H9 (cell line): ENCODE measurements at regions not wholly inside any gene's neighbourhood (a gene's known extent, or its start where the extent isn't known, plus 50 kb on each side); places are given as distances from the start of the nearest gene placed in this dataset.

Experiments
- DNase-seq: peaks from one replicate; pipeline ENCODE4 v3.0.0-alpha.2; 2017
- H2AFZ ChIP-seq: one replicate; pipeline ENCODE4 v1.6.1; 2013; ENCODE audit warnings: mild to moderate bottlenecking, low read length, control low read depth, moderate library complexity
- H2AK5ac ChIP-seq: 2 replicates; pipeline ENCODE4 v1.6.1; 2013; ENCODE audit warnings: low read length, control low read depth, mixed read lengths; ENCODE audit not compliant: insufficient read length
- H2BK120ac ChIP-seq: one replicate; pipeline ENCODE4 v1.6.1; 2013; ENCODE audit warnings: low read depth, mild to moderate bottlenecking, low read length, control low read depth, inconsistent platforms; ENCODE audit not compliant: poor library complexity, severe bottlenecking
- H2BK12ac ChIP-seq: 2 replicates; pipeline ENCODE4 v1.6.1; 2013; ENCODE audit warnings: low read length, control low read depth, mixed read lengths, low read depth; ENCODE audit not compliant: insufficient read length
- H2BK15ac ChIP-seq: 2 replicates; pipeline ENCODE4 v1.6.1; 2013; ENCODE audit warnings: low read depth, low read length, control low read depth
- H2BK20ac ChIP-seq: one replicate; pipeline ENCODE4 v1.6.1; 2013; ENCODE audit warnings: low read depth, mild to moderate bottlenecking, low read length, control low read depth, inconsistent platforms; ENCODE audit not compliant: poor library complexity, severe bottlenecking
- H2BK5ac ChIP-seq: 2 replicates; pipeline ENCODE4 v1.6.1; 2013; ENCODE audit warnings: low read length, control low read depth, mixed read lengths; ENCODE audit not compliant: insufficient read length
- H3K14ac ChIP-seq: 2 replicates; pipeline ENCODE4 v1.6.1; 2013; ENCODE audit warnings: low read length, control low read depth; ENCODE audit not compliant: insufficient read depth
- H3K18ac ChIP-seq: 2 replicates; pipeline ENCODE4 v1.6.1; 2013; ENCODE audit warnings: low read depth, mild to moderate bottlenecking, mixed read lengths, low read length, control low read depth; ENCODE audit not compliant: insufficient read length
- H3K23ac ChIP-seq: 2 replicates; pipeline ENCODE4 v1.6.1; 2013; ENCODE audit warnings: low read length, control low read depth, mixed read lengths, low read depth; ENCODE audit not compliant: insufficient read length
- H3K23me2 ChIP-seq: 2 replicates; pipeline ENCODE4 v1.6.1; 2013; ENCODE audit warnings: low read depth, mild to moderate bottlenecking, mixed read lengths, low read length, control low read depth; ENCODE audit not compliant: insufficient read length, poor library complexity, severe bottlenecking
- H3K27ac ChIP-seq: 2 replicates; pipeline ENCODE4 v1.5.1; 2013; ENCODE audit warnings: low read length, control low read depth, mixed read lengths, low read depth; ENCODE audit not compliant: insufficient read length
- H3K27me3 ChIP-seq: 2 replicates; pipeline ENCODE4 v1.6.1; 2013; ENCODE audit warnings: low read length, control low read depth, inconsistent platforms; ENCODE audit not compliant: insufficient read depth
- H3K4ac ChIP-seq: 2 replicates; pipeline ENCODE4 v1.6.1; 2013; ENCODE audit warnings: low read depth, mild to moderate bottlenecking, control low read depth, inconsistent platforms, low read length, moderate library complexity
- H3K4me1 ChIP-seq: 2 replicates; pipeline ENCODE4 v1.6.1; 2013; ENCODE audit warnings: low read length, control low read depth, inconsistent platforms; ENCODE audit not compliant: insufficient read depth
- H3K4me2 ChIP-seq: 2 replicates; pipeline ENCODE4 v1.6.1; 2013; ENCODE audit warnings: low read length, control low read depth, mixed read lengths; ENCODE audit not compliant: insufficient read length, insufficient read depth
- H3K56ac ChIP-seq: 2 replicates; pipeline ENCODE4 v1.6.1; 2013; ENCODE audit warnings: low read depth, mild to moderate bottlenecking, mixed read lengths, low read length, control low read depth; ENCODE audit not compliant: insufficient read length
- H3K79me1 ChIP-seq: 2 replicates; pipeline ENCODE4 v1.6.1; 2013; ENCODE audit warnings: low read depth, mild to moderate bottlenecking, moderate library complexity, low read length, control low read depth, inconsistent platforms; ENCODE audit not compliant: insufficient read depth, poor library complexity, severe bottlenecking
- H3K79me2 ChIP-seq: 2 replicates; pipeline ENCODE4 v1.6.1; 2013; ENCODE audit warnings: low read length, control low read depth, inconsistent platforms; ENCODE audit not compliant: insufficient read depth
- H3K9ac ChIP-seq: 2 replicates; pipeline ENCODE4 v1.6.1; 2013; ENCODE audit warnings: low read length, control low read depth, mixed read lengths; ENCODE audit not compliant: insufficient read length; ENCODE audit errors: extremely low read depth
- H3K9me3 ChIP-seq: one replicate; pipeline ENCODE4 v1.6.1; 2013; ENCODE audit warnings: low read depth, low read length, inconsistent platforms; ENCODE audit not compliant: control insufficient read depth
- H3T11ph ChIP-seq: one replicate; pipeline ENCODE4 v1.6.1; 2013; ENCODE audit warnings: mild to moderate bottlenecking, low read length, control low read depth, inconsistent platforms
- H4K20me1 ChIP-seq: one replicate; pipeline ENCODE4 v1.6.1; 2013; ENCODE audit not compliant: control insufficient read depth, insufficient read length, insufficient read depth
- H4K5ac ChIP-seq: 2 replicates; pipeline ENCODE4 v1.6.1; 2013; ENCODE audit warnings: low read depth, mild to moderate bottlenecking, mixed read lengths, low read length, control low read depth; ENCODE audit not compliant: insufficient read length
- H4K8ac ChIP-seq: replicated peaks from 2 replicates; pipeline ENCODE4 v1.6.1; 2013; ENCODE audit warnings: low read length, control low read depth, mixed read lengths, low read depth; ENCODE audit not compliant: insufficient read length
- H4K91ac ChIP-seq: 2 replicates; pipeline ENCODE4 v1.6.1; 2013; ENCODE audit warnings: low read depth, mild to moderate bottlenecking, moderate library complexity, mixed read lengths, low read length, control low read depth; ENCODE audit not compliant: insufficient read length
- H3K27ac Mint-ChIP-seq, 3 experiments: 2 replicates in 2 of 3; 3 replicates in 1 of 3; pipeline ENCODE4 v1.8.0; 2020 to 2021; ENCODE audit warnings: mixed read lengths in 3 of 3, mild to moderate bottlenecking in 1 of 3, moderate library complexity in 1 of 3
- H3K27me3 Mint-ChIP-seq: 2 replicates; pipeline ENCODE4 v1.8.0; 2021; ENCODE audit warnings: low read depth, mild to moderate bottlenecking, moderate library complexity, mixed read lengths
- H3K36me3 Mint-ChIP-seq, 3 experiments: 2 replicates in 2 of 3; 3 replicates in 1 of 3; pipeline ENCODE4 v1.8.0; 2020 to 2021; ENCODE audit warnings: low read depth in 3 of 3, mixed read lengths in 3 of 3; ENCODE audit not compliant: insufficient read depth in 1 of 3
- H3K4me1 Mint-ChIP-seq, 2 experiments: 2 replicates each; pipeline ENCODE4 v1.8.0; 2020; ENCODE audit warnings: mixed read lengths in 2 of 2
- H3K4me3 Mint-ChIP-seq, 2 experiments: 2 replicates in 1 of 2; 3 replicates in 1 of 2; pipeline ENCODE4 v1.8.0; 2020 to 2021; ENCODE audit warnings: mild to moderate bottlenecking in 2 of 2, mixed read lengths in 2 of 2, moderate library complexity in 1 of 2
- H3K9me3 Mint-ChIP-seq, 2 experiments: 2 replicates in 1 of 2; 3 replicates in 1 of 2; pipeline ENCODE4 v1.8.0; 2020; ENCODE audit warnings: mild to moderate bottlenecking in 2 of 2, mixed read lengths in 2 of 2, moderate library complexity in 1 of 2
- CTCF ChIP-seq: fragments of 200-600 bp; sonication (generic); conservative IDR thresholded peaks from 3 replicates; pipeline ENCODE4 v1.8.0; 2021; ENCODE audit warnings: antibody characterized with exemption, mild to moderate bottlenecking
- WGBS: extraction: QIAGEN DNeasy Blood & Tissue Kit; methylation state at CpG from one replicate; pipeline ENCODE4 v1.1.7; 2013; ENCODE audit warnings: missing lambda C conversion rate, low lambda C conversion rate, mixed read lengths; ENCODE audit not compliant: insufficient read length; ENCODE audit errors: extremely low coverage; 5-methylcytosine and 5-hydroxymethylcytosine counted together

GRCh38 chr12:75738486-75738885 lies 227.1 kb upstream of the KRR1 start:
- H3T11ph ChIP-seq: no peak overlapping the region
- no peaks in the 10 kb centered on the region for H3K79me1 ChIP-seq
- no peak overlapping the region for H2BK5ac ChIP-seq
- no peak overlapping the region for H3K27ac ChIP-seq
- no peak overlapping the region for H2BK120ac ChIP-seq
- H3K56ac ChIP-seq: no peak overlapping the region
- H2BK12ac ChIP-seq: no peak overlapping the region
- H3K27me3 ChIP-seq: no peaks in the 10 kb centered on the region
- no peak overlapping the region for H4K5ac ChIP-seq
- no peaks in the 10 kb centered on the region; a peak in 1 of 5 replicates for H3K9me3 Mint-ChIP-seq
- no peaks in the 10 kb centered on the region for H3K27me3 Mint-ChIP-seq
- no peak for DNase-seq
- no peak overlapping the region for H4K8ac ChIP-seq
- H3K4me1 ChIP-seq: no peaks in the 10 kb centered on the region
- H3K23me2 ChIP-seq: no peaks in the 10 kb centered on the region
- H2BK20ac ChIP-seq: no peak overlapping the region
- no peak overlapping the region for H2AFZ ChIP-seq
- no peak overlapping the region for H3K18ac ChIP-seq
- H3K27ac Mint-ChIP-seq: no peak overlapping the region
- H3K36me3 Mint-ChIP-seq: no peaks in the 10 kb centered on the region; a peak in 1 of 7 replicates
- no peak overlapping the region for H3K4ac ChIP-seq
- no peak overlapping the region for H3K4me2 ChIP-seq
- no peak overlapping the region for H3K9ac ChIP-seq
- H3K4me3 Mint-ChIP-seq: no peak overlapping the region
- WGBS: no CpG with 5 or more reads among the region's 2 CpGs
- no peak for TF ChIP-seq CTCF
- no peaks in the 10 kb centered on the region for H4K20me1 ChIP-seq
- no peak overlapping the region for H4K91ac ChIP-seq
- H2AK5ac ChIP-seq: no peak overlapping the region
- no peak overlapping the region for H3K14ac ChIP-seq
- no peaks in the 10 kb centered on the region for H3K9me3 ChIP-seq
- H2BK15ac ChIP-seq: no peak overlapping the region
- H3K79me2 ChIP-seq: no peaks in the 10 kb centered on the region
- H3K23ac ChIP-seq: no peak overlapping the region
- no peaks in the 10 kb centered on the region for H3K4me1 Mint-ChIP-seq
